ENCODE measurements at regions not wholly inside any gene's neighbourhood (a gene's known extent, or its start where the extent isn't known, plus 50 kb on each side); places are given as distances from the start of the nearest gene placed in this dataset.

- BruUV-seq (replicated peaks): no TSS peak
- Histone ChIP-seq H3K9me3 (ENCODE audit: low read length) (no peaks in the 10 kb centered on the region), H2AFZ (ENCODE audit: low read length) (no peak overlapping the region), H3K36me3 (replicated peaks in 1 of 2; ENCODE audit: control insufficient read depth in 1 of 2, insufficient read depth in 2 of 2, low read length in 2 of 2) (no peaks in the 10 kb centered on the region), H3K4me2 (ENCODE audit: low read depth, low read length) (no peak overlapping the region), H3K27me3 (ENCODE audit: control insufficient read depth in 1 of 2, insufficient read depth in 2 of 2, low read length in 2 of 2) (no peaks in the 10 kb centered on the region), H3K4me3 (replicated peaks in 1 of 3; ENCODE audit: insufficient read depth in 1 of 3, low read depth in 2 of 3, low read length in 3 of 3) (no peak overlapping the region), H4K20me1 (ENCODE audit: insufficient read depth, low read length) (no peaks in the 10 kb centered on the region), H3K4me1 (ENCODE audit: insufficient read depth, low read length) (peaks cover 17% of the 10 kb centered on the region), H3K79me2 (ENCODE audit: insufficient read depth, low read length) (no peaks in the 10 kb centered on the region), H3K9ac (ENCODE audit: insufficient read depth, low read depth, low read length) (no peak overlapping the region), H3K27ac (ENCODE audit: extremely low read length, insufficient read depth, low read length) (no peak overlapping the region)
- ChIA-PET CTCF (ENCODE audit: low intra/inter-chr PET ratio, low total read pairs) (no interaction called here), POLR2A (no interaction called here)
- FAIRE-seq (no peak), ATAC-seq (no peak), DNase-seq (ENCODE audit: low spot score) (no peak)
- TF ChIP-seq ZNF776 (CRISPR knock-in tag; IDR thresholded peaks at IDR 0.05): no peak
- no peak for TF ChIP-seq ZBTB7A (CRISPR knock-in tag; IDR thresholded peaks at IDR 0.05)
- TF ChIP-seq ZNF180 (CRISPR knock-in tag; IDR thresholded peaks at IDR 0.05; ENCODE audit: borderline replicate concordance, low read depth): no peak
- TF ChIP-seq CREBL2 (CRISPR knock-in tag; IDR thresholded peaks at IDR 0.05; ENCODE audit: borderline replicate concordance): no peak
- no CpG with 5 or more reads among the region's 3 CpGs for WGBS (ENCODE audit: low lambda C conversion rate)
- in situ Hi-C loops (cut with HindIII; ENCODE audit: extremely low pct_ligation_motif_present, low pct_unique_long_range_greater_than_20kb) (no loop called here), intact Hi-C loops (cut with micrococcal nuclease; ENCODE audit: unreplicated experiment) (no loop called here)
These were observed 84.9 kb upstream of the ASIC2 start for GRCh38 chr17:33377837-33378595.

- no peak for TF ChIP-seq ZZZ3 (CRISPR knock-in tag; IDR thresholded peaks at IDR 0.05; ENCODE audit: borderline replicate concordance)
- TF ChIP-seq MXD4 (CRISPR knock-in tag; IDR thresholded peaks at IDR 0.05): no peak
- no peak for TF ChIP-seq ZNF766 (CRISPR knock-in tag; IDR thresholded peaks at IDR 0.05; ENCODE audit: borderline replicate concordance)
- no peak for TF ChIP-seq STAT5B (CRISPR knock-in tag; IDR thresholded peaks at IDR 0.05)
- TF ChIP-seq ZNF225 (CRISPR knock-in tag; IDR thresholded peaks at IDR 0.05): no peak
- TF ChIP-seq FOXP1 (IDR thresholded peaks at IDR 0.05): no peak
- no peak for TF ChIP-seq FOXP1 (CRISPR knock-in tag; IDR thresholded peaks at IDR 0.05)
- no peak for TF ChIP-seq HIVEP1 (CRISPR knock-in tag; IDR thresholded peaks at IDR 0.05)
- no peak for TF ChIP-seq TEAD2 (CRISPR knock-in tag; IDR thresholded peaks at IDR 0.05)
- no peaks in the 10 kb centered on the region for H3K27me3 ChIP-seq (ENCODE audit: control insufficient read depth in 1 of 2, insufficient read depth in 2 of 2, low read length in 2 of 2)
- no peaks in the 10 kb centered on the region for H3K9me3 ChIP-seq (ENCODE audit: low read length)
- H3K79me2 ChIP-seq (ENCODE audit: insufficient read depth, low read length): no peaks in the 10 kb centered on the region
- no peak overlapping the region for H3K4me3 ChIP-seq (replicated peaks in 1 of 3; ENCODE audit: insufficient read depth in 1 of 3, low read depth in 2 of 3, low read length in 3 of 3)
- H3K9ac ChIP-seq (ENCODE audit: insufficient read depth, low read depth, low read length): no peak overlapping the region
- DNase-seq (ENCODE audit: low spot score): no peak
- no peak for FAIRE-seq
- H3K4me1 ChIP-seq (ENCODE audit: insufficient read depth, low read length): peaks cover 7% of the 10 kb centered on the region; the same call in 1 of the 2 replicates
- H3K27ac ChIP-seq (ENCODE audit: extremely low read length, insufficient read depth, low read length): no peak overlapping the region
- CTCF ChIA-PET (ENCODE audit: low intra/inter-chr PET ratio, low total read pairs): no interaction called here
- H2AFZ ChIP-seq (ENCODE audit: low read length): no peak overlapping the region
- intact Hi-C loops (cut with micrococcal nuclease; ENCODE audit: unreplicated experiment) (no loop called here), in situ Hi-C loops (cut with HindIII; ENCODE audit: extremely low pct_ligation_motif_present, low pct_unique_long_range_greater_than_20kb) (no loop called here)
- WGBS (ENCODE audit: low lambda C conversion rate): 43% methylated on average over 3 of the region's 6 CpGs
- ATAC-seq: no peak
- H3K36me3 ChIP-seq (replicated peaks in 1 of 2; ENCODE audit: control insufficient read depth in 1 of 2, insufficient read depth in 2 of 2, low read length in 2 of 2): no peaks in the 10 kb centered on the region
- H4K20me1 ChIP-seq (ENCODE audit: insufficient read depth, low read length): no peaks in the 10 kb centered on the region
- no TSS peak for BruUV-seq (replicated peaks)
- no peak overlapping the region for H3K4me2 ChIP-seq (ENCODE audit: low read depth, low read length)
- POLR2A ChIA-PET: no interaction called here
These were observed 88.1 kb upstream of the ASIC2 start for GRCh38 chr17:33381201-33381600.

Measured in HepG2 (cell line).